ENCODE measurements at regions not wholly inside any gene's neighbourhood (a gene's known extent, or its start where the extent isn't known, plus 50 kb on each side); places are given as distances from the start of the nearest gene placed in this dataset.

DNA sequence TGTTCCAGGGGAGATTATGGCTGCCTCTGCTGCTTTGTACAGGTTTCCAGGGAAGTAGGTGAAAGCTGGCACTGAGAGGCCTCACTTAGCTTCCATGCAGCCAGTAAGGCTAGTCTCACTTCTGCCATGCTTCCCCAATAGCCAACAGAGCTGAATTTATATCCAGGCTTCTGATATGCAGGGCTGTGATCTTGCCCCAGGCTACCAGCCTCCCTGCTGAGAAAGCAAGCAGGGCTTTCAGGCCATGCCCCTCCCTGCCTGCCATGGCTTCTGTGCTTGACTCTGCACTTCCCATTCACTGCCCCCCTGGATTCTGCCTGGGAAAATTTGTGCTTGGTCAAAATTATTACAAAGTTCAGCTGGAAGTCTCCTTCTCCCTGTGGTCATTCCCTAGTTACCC lies 302.1 kb upstream of the FBXO33 start:
- H3K27me3 Mint-ChIP-seq (ENCODE audit: low read depth), result no peaks in the 10 kb centered on the region
- H3K4me3 Mint-ChIP-seq, result no peak overlapping the region
- ATAC-seq, result no peak
- H3K9me3 Mint-ChIP-seq, result peaks cover 18% of the 10 kb centered on the region
- H3K4me1 Mint-ChIP-seq (ENCODE audit: low read depth), result no peaks in the 10 kb centered on the region
- no peaks in the 10 kb centered on the region for H3K36me3 Mint-ChIP-seq (ENCODE audit: insufficient read depth)
- DNase-seq, result no peak

DNA sequence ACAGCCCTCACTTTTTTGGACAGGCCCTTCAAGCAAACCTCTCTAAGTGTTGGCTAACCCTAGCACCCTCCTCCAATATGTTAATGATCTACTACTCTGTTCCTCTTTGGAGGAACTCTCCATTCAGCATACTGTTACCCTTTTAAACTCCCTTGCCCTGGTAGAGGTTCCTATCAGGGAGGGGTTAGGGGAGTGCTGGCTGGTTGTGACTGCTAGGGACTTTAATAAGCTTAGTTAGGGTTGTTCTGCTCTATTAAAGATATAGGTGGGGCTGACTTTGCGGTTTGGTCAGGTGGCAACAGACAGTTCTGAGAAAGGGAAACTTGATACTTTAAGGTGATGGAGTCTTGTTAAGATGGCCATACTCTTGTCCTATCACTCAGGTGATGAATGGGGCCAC lies 301.5 kb upstream of the FBXO33 start:
- ATAC-seq (no peak), DNase-seq (no peak)
- no peaks in the 10 kb centered on the region for H3K4me1 Mint-ChIP-seq (ENCODE audit: low read depth)
- H3K4me3 Mint-ChIP-seq, result no peak overlapping the region
- no peaks in the 10 kb centered on the region for H3K27me3 Mint-ChIP-seq (ENCODE audit: low read depth)
- no peaks in the 10 kb centered on the region for H3K36me3 Mint-ChIP-seq (ENCODE audit: insufficient read depth)
- H3K9me3 Mint-ChIP-seq, result peaks cover 18% of the 10 kb centered on the region

DNA sequence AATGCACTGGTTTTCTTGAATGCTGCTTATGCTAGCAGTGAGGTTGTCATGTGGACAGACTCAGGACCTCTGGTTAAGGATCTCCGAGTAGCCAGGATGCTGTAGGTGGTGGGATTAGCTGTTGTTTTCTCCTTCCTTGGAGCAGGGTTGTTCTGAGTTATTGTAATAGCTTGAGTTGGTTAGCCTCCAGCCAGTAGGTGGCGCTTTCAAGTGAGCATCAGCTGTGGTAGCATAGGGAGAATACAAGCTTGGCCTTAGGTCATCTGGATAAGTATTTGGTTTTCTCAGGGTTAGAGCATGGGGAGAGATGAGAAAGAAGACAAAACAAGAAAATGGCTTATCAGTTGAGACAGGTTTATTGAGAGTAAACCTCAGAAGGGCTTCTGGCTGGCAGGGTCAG lies 299.7 kb upstream of the FBXO33 start:
- ATAC-seq, result no peak
- H3K9me3 Mint-ChIP-seq, result peaks cover 13% of the 10 kb centered on the region
- no peak for DNase-seq
- H3K4me1 Mint-ChIP-seq (ENCODE audit: low read depth), result no peaks in the 10 kb centered on the region
- no peak overlapping the region for H3K4me3 Mint-ChIP-seq
- no peaks in the 10 kb centered on the region for H3K27me3 Mint-ChIP-seq (ENCODE audit: low read depth)
- no peaks in the 10 kb centered on the region for H3K36me3 Mint-ChIP-seq (ENCODE audit: insufficient read depth)

DNA sequence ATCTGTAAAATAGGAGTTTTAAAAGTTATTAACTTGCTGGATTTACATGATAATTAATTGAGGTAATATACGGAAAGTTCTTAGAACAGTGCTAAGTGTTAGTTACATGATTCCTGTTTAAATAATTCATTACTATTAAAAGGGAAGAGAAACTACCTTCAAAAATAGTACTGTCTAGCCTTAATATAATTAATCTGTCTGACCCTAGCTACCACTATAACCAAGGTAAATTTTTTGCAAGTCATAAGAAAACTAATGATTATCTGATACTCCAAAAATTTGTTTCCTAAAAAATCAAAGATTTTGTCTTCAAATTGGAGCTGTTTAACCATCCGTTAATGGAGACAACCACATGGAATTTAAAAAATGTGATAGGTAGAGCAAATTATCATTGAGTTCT lies 294.3 kb upstream of the FBXO33 start:
- Mint-ChIP-seq H3K4me3 (no peak overlapping the region), H3K36me3 (ENCODE audit: insufficient read depth) (no peaks in the 10 kb centered on the region), H3K27me3 (ENCODE audit: low read depth) (no peaks in the 10 kb centered on the region), H3K9me3 (peaks cover 9% of the 10 kb centered on the region), H3K4me1 (ENCODE audit: low read depth) (no peaks in the 10 kb centered on the region)
- no peak for DNase-seq
- no peak for ATAC-seq

DNA sequence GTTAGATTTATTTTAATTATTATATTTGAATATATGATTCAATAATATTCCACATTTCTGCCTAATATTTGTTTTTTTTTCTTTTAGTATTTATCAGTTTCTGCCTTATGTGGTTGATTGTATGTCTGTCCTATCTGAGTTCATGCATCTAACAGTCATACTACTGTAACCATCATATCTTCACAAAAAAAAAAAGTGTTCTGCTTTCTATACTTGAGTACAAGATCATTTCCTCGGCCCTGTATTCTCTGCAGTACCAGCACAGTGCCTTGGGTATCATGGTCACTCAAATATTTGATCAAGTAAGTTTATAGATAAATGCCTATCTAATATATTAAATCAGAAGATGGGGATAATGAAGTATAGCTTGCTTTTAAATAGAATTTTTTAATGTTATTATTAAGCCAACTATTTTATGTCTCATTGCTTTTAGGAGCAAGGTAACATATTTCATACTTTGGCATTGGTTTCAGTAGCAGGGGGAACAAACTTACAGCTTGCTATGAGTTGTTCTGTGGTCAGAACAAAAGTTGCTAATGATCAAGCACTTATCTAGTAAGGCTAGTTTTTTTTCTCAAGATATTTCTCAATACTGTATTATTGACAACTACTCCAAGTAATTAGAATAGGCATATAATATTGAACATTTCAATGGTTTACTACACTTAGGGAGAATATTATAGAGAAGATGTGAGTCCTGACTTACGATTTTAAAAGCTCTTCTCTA lies 290.5 kb upstream of the FBXO33 start:
- ATAC-seq (no peak), DNase-seq (no peak)
- H3K36me3 Mint-ChIP-seq (ENCODE audit: insufficient read depth), result no peaks in the 10 kb centered on the region
- H3K4me3 Mint-ChIP-seq, result no peak overlapping the region
- H3K9me3 Mint-ChIP-seq, result no peaks in the 10 kb centered on the region
- no peaks in the 10 kb centered on the region for H3K27me3 Mint-ChIP-seq (ENCODE audit: low read depth)
- H3K4me1 Mint-ChIP-seq (ENCODE audit: low read depth), result no peaks in the 10 kb centered on the region

DNA sequence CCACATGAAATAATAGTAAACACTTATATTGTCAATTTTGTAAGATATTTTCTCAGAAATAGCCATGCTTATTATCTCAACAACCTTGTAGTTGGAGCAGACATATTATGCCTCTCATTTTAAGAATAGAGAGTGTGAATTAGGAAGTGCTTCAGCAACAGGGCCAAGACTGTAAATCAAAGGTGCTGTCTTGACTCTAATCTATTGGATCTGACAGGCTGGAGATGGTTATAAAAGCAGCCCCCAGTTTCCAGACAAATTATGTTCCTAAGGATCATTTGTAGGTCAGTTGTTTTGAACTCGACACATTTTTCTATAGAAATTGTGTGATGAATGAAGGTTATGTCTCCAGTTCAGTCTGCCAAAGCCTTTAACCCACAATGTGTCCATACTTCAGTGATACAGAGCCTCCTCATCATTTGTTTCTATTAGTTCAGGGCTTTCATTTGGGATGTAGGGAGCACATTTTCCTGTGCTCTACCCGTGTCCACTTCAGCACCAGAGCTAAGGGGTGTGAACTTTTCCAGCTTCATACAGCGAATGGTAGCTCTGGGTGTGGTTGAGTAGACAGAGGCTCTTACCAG lies 284.8 kb upstream of the FBXO33 start:
- DNase-seq (no peak), ATAC-seq (no peak)
- Mint-ChIP-seq H3K4me3 (no peak overlapping the region), H3K36me3 (ENCODE audit: insufficient read depth) (no peaks in the 10 kb centered on the region), H3K9me3 (no peaks in the 10 kb centered on the region), H3K4me1 (ENCODE audit: low read depth) (no peaks in the 10 kb centered on the region), H3K27me3 (ENCODE audit: low read depth) (no peaks in the 10 kb centered on the region)

DNA sequence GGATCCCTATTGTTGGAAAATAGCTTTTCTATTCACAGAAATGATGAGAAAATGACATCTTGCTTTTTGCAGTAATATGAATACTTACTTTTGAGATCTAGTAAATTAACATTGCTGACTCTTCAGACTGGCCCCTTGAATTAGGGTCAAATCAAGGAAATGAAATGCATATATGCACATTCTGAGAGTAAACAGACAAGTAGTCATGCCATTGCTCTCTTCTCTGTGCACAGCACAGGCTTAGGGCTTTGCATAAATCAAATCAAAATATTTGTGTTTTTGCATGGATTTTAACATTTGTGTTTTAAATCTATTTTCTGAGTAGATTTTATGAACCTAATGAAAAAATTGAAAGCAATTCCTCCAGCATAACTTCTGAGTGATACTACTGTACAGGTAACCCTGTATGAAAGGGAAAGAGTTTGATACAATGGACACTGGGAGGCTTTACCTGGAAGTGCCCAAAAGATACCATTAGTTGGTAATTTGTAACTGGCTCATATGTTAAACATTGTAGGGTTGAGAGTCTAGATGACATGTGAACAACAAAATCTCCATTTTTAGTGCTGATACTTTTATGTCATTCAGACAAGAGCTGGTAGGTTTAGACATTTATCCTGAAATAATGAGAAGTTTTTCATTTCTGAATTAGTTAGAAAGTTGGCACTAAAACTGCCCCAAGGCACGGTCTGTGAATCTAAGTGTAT lies 280.2 kb upstream of the FBXO33 start:
- Mint-ChIP-seq H3K27me3 (ENCODE audit: low read depth) (no peaks in the 10 kb centered on the region), H3K36me3 (ENCODE audit: insufficient read depth) (no peaks in the 10 kb centered on the region), H3K4me3 (no peak overlapping the region), H3K9me3 (peaks cover 18% of the 10 kb centered on the region), H3K4me1 (ENCODE audit: low read depth) (no peaks in the 10 kb centered on the region)
- DNase-seq (no peak), ATAC-seq (no peak)

DNA sequence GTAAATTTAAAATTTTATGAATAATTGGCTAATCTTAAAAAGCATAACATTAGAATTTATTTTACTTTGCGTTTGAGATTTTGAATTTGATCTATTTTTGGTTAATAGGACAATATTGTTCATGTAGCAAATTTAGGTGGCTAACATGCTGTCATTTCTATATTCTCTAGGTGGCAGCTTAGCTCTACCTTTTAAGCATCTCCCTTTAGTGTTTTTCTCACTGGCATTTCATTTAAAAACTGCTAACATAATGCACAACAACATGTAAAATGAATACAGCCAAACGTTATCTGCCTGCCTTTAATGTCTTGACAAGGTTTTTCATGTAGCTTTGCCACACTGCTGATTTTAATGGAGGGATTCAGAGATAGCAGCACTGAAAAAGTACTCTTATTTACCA lies 272.4 kb upstream of the FBXO33 start:
- peaks cover 24% of the 10 kb centered on the region for H3K9me3 Mint-ChIP-seq
- no peak for ATAC-seq
- H3K4me1 Mint-ChIP-seq (ENCODE audit: low read depth), result no peaks in the 10 kb centered on the region
- H3K27me3 Mint-ChIP-seq (ENCODE audit: low read depth), result no peaks in the 10 kb centered on the region
- no peaks in the 10 kb centered on the region for H3K36me3 Mint-ChIP-seq (ENCODE audit: insufficient read depth)
- no peak overlapping the region for H3K4me3 Mint-ChIP-seq
- DNase-seq, result no peak

DNA sequence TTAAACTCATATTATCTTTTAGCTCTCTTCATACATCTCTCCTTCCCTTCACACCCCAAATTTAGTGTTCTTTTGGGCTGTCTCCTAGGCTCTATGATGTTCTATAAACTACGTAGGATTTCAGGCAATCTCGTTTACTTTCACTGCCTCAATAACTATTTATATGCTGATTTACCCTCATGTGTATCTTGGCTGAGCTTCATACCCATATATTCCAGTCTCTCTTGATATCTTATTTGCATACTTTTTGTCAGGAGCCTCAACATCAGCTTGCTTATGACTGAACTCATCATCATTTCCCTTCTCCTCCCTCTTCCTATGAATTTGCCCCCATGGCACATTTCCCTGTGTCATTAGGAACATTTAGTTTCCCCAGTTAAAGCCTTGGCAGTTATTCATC lies 262.1 kb upstream of the FBXO33 start:
- H3K4me1 Mint-ChIP-seq (ENCODE audit: low read depth), result no peaks in the 10 kb centered on the region
- no peaks in the 10 kb centered on the region for H3K27me3 Mint-ChIP-seq (ENCODE audit: low read depth)
- H3K4me3 Mint-ChIP-seq, result no peak overlapping the region
- DNase-seq (no peak), ATAC-seq (no peak)
- H3K9me3 Mint-ChIP-seq, result peaks cover 28% of the 10 kb centered on the region
- H3K36me3 Mint-ChIP-seq (ENCODE audit: insufficient read depth), result no peaks in the 10 kb centered on the region

DNA sequence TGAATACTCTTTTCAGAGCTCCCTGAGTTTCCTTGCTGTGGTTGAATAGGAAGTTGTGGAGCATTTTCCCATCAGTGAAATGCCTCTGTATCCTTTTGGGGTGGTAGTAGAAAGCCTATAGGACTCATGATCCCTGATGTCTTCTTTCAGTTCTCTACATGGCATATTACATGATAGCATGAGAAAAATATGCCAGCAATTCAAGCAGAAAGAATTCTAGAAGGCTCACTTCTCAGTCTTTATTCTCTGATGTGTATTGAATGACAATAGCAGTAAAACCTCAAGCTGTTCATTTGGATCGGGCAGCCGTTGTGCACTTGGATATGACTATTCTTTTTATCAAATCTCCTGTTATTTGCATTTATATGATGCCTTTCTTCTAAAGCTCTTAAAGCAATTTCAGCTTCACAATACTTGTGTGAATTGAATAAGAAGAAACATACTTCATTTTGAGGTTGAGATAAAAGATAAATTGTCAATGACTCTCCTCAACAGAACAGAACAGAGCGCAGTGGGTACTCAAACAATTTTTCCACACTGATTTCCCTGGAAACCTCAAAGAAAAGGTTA lies 251.5 kb upstream of the FBXO33 start:
- ATAC-seq, result no peak
- Mint-ChIP-seq H3K36me3 (ENCODE audit: insufficient read depth) (no peaks in the 10 kb centered on the region), H3K4me3 (no peak overlapping the region), H3K4me1 (ENCODE audit: low read depth) (peaks cover 41% of the 10 kb centered on the region), H3K9me3 (peaks cover 3% of the 10 kb centered on the region), H3K27me3 (ENCODE audit: low read depth) (no peaks in the 10 kb centered on the region)
- no peak for DNase-seq

DNA sequence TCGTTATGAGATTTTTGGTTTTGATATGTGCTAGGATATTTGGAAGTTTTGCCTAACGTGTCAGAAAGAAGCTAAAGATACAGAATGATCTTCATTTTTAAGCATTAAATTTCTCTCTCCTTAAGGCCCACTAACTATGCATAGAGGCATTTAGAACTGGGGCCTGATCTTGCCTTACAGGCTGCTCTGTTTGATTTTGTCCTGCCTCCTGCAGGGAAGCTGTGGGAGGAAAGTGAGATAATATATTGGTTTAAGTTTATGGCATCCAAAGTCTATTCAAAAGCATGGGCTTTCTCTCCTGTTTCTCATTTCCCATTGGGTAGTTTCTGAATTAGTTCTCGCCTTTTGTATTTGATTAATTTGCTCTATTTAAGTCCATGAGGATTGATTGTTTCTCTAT lies 250.3 kb upstream of the FBXO33 start:
- no peak overlapping the region for H3K4me3 Mint-ChIP-seq
- no peaks in the 10 kb centered on the region for H3K36me3 Mint-ChIP-seq (ENCODE audit: insufficient read depth)
- peaks cover 3% of the 10 kb centered on the region for H3K9me3 Mint-ChIP-seq
- ATAC-seq (no peak), DNase-seq (no peak)
- H3K27me3 Mint-ChIP-seq (ENCODE audit: low read depth), result no peaks in the 10 kb centered on the region
- H3K4me1 Mint-ChIP-seq (ENCODE audit: low read depth), result peaks cover 41% of the 10 kb centered on the region

DNA sequence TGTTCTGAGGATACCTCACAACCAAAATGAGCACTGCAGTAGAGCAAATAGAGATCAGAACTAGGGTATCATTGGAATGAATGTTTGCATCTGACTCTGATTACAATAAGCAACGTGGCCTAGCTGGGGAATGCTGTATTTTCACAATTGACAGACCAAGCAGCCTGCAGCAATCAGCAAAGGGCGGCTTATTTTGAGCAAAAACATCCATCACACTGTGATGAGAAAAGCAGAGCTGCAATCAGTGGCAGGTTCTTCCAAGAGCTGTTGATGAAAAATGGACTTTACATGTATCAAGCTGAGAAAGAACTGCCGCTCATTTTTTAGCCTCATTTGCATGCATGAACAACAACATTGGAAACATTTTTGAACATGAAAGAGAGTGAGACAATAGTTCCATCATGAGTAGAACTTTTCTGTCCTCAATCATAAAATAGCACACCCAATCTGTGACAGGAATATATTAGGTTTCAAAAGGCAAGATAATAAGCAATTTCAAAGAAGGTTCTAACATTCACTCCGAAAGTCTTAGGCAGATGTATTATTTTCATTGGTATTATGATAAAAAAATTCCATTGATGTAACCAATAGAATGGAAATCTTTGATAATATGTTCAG lies 249.7 kb upstream of the FBXO33 start:
- peaks cover 41% of the 10 kb centered on the region for H3K4me1 Mint-ChIP-seq (ENCODE audit: low read depth)
- no peak overlapping the region for H3K4me3 Mint-ChIP-seq
- no peaks in the 10 kb centered on the region for H3K36me3 Mint-ChIP-seq (ENCODE audit: insufficient read depth)
- H3K9me3 Mint-ChIP-seq, result peaks cover 3% of the 10 kb centered on the region
- DNase-seq, result no peak
- H3K27me3 Mint-ChIP-seq (ENCODE audit: low read depth), result no peaks in the 10 kb centered on the region
- peak; percentile 24 to 68 for ATAC-seq

DNA sequence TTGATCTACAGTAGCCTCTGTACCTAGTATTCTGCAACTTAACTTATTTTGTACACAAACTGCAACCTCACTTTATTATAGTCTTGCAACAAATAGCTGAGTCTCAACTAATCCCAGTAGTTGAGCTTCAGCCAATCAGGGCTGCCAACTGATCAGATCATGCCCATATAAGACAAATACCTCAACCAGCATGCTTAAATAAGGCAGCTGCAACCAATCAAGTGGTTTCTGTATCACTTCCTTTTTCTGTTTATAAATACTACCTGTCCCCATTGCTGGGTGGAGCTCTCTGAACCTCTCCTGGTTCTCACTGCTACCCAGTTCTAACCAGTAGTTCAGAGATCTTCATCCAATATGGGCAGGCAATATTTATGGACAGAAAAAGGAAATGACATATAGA lies 248.5 kb upstream of the FBXO33 start:
- no peaks in the 10 kb centered on the region for H3K27me3 Mint-ChIP-seq (ENCODE audit: low read depth)
- H3K4me1 Mint-ChIP-seq (ENCODE audit: low read depth), result peaks cover 41% of the 10 kb centered on the region
- no peaks in the 10 kb centered on the region for H3K36me3 Mint-ChIP-seq (ENCODE audit: insufficient read depth)
- H3K4me3 Mint-ChIP-seq, result no peak overlapping the region
- DNase-seq, result no peak
- ATAC-seq, result no peak
- peaks cover 3% of the 10 kb centered on the region for H3K9me3 Mint-ChIP-seq

DNA sequence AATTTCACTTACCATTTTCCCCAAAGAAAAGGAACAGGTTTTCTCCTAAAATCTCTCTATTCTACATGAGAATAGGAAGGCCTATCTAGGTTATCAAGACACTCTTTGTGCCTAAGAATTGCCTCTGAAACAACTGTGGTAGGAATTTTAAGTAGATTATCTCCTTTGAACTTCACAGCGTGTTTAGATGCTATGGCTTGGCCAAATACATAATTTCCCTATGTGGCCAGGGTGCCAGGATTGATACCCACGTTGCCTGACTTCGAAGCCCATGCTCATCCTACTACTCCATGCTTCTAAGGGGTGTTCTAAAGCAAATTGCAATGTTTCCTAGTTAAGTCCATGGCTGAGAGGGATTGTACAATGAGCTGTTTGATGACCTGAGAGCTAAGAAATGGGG lies 241.5 kb upstream of the FBXO33 start:
- Mint-ChIP-seq H3K4me3 (no peak overlapping the region), H3K4me1 (ENCODE audit: low read depth) (peaks cover 11% of the 10 kb centered on the region), H3K27me3 (ENCODE audit: low read depth) (no peaks in the 10 kb centered on the region), H3K9me3 (peaks cover 7% of the 10 kb centered on the region), H3K36me3 (ENCODE audit: insufficient read depth) (no peaks in the 10 kb centered on the region)
- DNase-seq, result no peak
- no peak for ATAC-seq
